Right lobe of liver (tissue), 4 donors: ENCODE measurements at regions not wholly inside any gene's neighbourhood (a gene's known extent, or its start where the extent isn't known, plus 50 kb on each side); places are given as distances from the start of the nearest gene placed in this dataset.

Source experiments
- CTCF ChIP-seq, 4 donors: fragments of 200-600 bp in 3 of 4; fragments of 450-650 bp in 1 of 4; IDR thresholded peaks; one replicate each; pipeline versions ENCODE4 v1.5.1 to v1.8.0; 2016 to 2022; ENCODE audit warnings: antibody characterized with exemption in 4 of 4, mild to moderate bottlenecking in 2 of 4
- POLR2A ChIP-seq: fragments of 450-650 bp; IDR thresholded peaks from one replicate; pipeline ENCODE4 v1.6.1; 2017; ENCODE audit warnings: antibody characterized with exemption, mild to moderate bottlenecking
- donor health status: DM: no; HTN: no; CAD: no.
- donor health status: DM: no; HTN: no; CAD: no.
- donor health status: DM: no; HTN: yes; CAD: no.

GRCh38 chr11:116221351-116221750 lies 551.4 kb downstream of the BUD13 start:
- TF ChIP-seq CTCF (IDR thresholded peaks at IDR 0.05) = no peak
- TF ChIP-seq POLR2A = no peak
